HepG2 (cell line): ENCODE measurements at regions not wholly inside any gene's neighbourhood (a gene's known extent, or its start where the extent isn't known, plus 50 kb on each side); places are given as distances from the start of the nearest gene placed in this dataset.

Source experiments
- ATAC-seq: fragments of 200-7000 bp; cut with Tn5 transposase; 3 replicates; pipeline ENCODE4 v1.9.1; 2020; ENCODE audit warnings: mild to moderate bottlenecking, moderate library complexity
- BruUV-seq: library from RNA; stranded (reverse); fragments of 400-500 nt; replicated peaks from 2 replicates; lab custom pipeline; 2021; lab: Mats Ljungman, UMichigan
- CTCF ChIA-PET: fragments of 300-600 bp; formaldehyde crosslinking; extraction: SDS; loops from one replicate; lab custom pipeline; 2021; ENCODE audit warnings: low total read pairs, inconsistent platforms, low intra/inter-chr PET ratio; lab: Yijun Ruan, JAX
- POLR2A ChIA-PET: fragments of 350-600 bp; sonication (Branson Sonifier 250); formaldehyde crosslinking; loops from one replicate; lab custom pipeline; 2020; ENCODE audit warnings: antibody characterized with exemption, inconsistent platforms; lab: Yijun Ruan, JAX
- DNase-seq: peaks from one replicate; pipeline ENCODE4 v3.0.0-alpha.2; 2015; ENCODE audit warnings: low spot score
- FAIRE-seq: peaks from 3 replicates; lab custom pipeline; 2011; peaks lifted over from hg19 to GRCh38; lab: Jason Lieb, UNC
- H2AFZ ChIP-seq: one replicate; pipeline ENCODE4 v1.6.1; 2011; ENCODE audit warnings: low read length, inconsistent platforms
- H3K27ac ChIP-seq: fragments of 300-600 bp; 3 replicates; pipeline ENCODE4 v1.8.0; 2011; ENCODE audit warnings: mixed run types, mild to moderate bottlenecking, mixed read lengths, low read length, inconsistent platforms; ENCODE audit not compliant: insufficient read depth; ENCODE audit errors: extremely low read length
- H3K27me3 ChIP-seq, 2 experiments: fragments of 200-600 bp in 1 of 2; 2 replicates in 1 of 2; 3 replicates in 1 of 2; pipeline versions ENCODE4 v1.6.0 to v1.8.0; 2011; ENCODE audit warnings: low read length in 2 of 2, mild to moderate bottlenecking in 2 of 2, moderate library complexity in 2 of 2, inconsistent platforms in 1 of 2; ENCODE audit not compliant: insufficient read depth in 2 of 2, control insufficient read depth in 1 of 2
- H3K36me3 ChIP-seq, 2 experiments: fragments of 200-600 bp in 1 of 2; replicated peaks in 1 of 2; 2 replicates in 1 of 2; 3 replicates in 1 of 2; pipeline versions ENCODE4 v1.5.1 to v1.8.0; 2011; ENCODE audit warnings: low read length in 2 of 2, inconsistent platforms in 1 of 2; ENCODE audit not compliant: insufficient read depth in 2 of 2, control insufficient read depth in 1 of 2
- H3K4me1 ChIP-seq: 2 replicates; pipeline ENCODE4 v1.5.1; 2012; ENCODE audit warnings: low read length, inconsistent platforms; ENCODE audit not compliant: insufficient read depth
- H3K4me2 ChIP-seq: 2 replicates; pipeline ENCODE4 v1.6.0; 2011; ENCODE audit warnings: low read depth, low read length, inconsistent platforms
- H3K4me3 ChIP-seq, 3 experiments: fragments of 200-600 bp in 1 of 3; sonication (generic), shearing (Covaris generic) in 1 of 3; replicated peaks in 1 of 3; 2 replicates each; pipeline ENCODE4 v1.5.1; 2011 to 2016; ENCODE audit warnings: low read length in 3 of 3, inconsistent platforms in 2 of 3, low read depth in 2 of 3, mild to moderate bottlenecking in 2 of 3, control low read depth in 1 of 3, mixed read lengths in 1 of 3; ENCODE audit not compliant: insufficient read depth in 1 of 3
- H3K79me2 ChIP-seq: one replicate; pipeline ENCODE4 v1.6.1; 2011; ENCODE audit warnings: low read length, inconsistent platforms; ENCODE audit not compliant: insufficient read depth
- H3K9ac ChIP-seq: 2 replicates; pipeline ENCODE4 v1.6.0; 2011; ENCODE audit warnings: mild to moderate bottlenecking, low read depth, low read length, inconsistent platforms; ENCODE audit not compliant: insufficient read depth
- H3K9me3 ChIP-seq: 2 replicates; pipeline ENCODE4 v1.5.1; 2012; ENCODE audit warnings: mild to moderate bottlenecking, low read length
- H4K20me1 ChIP-seq: 2 replicates; pipeline ENCODE4 v1.6.0; 2011; ENCODE audit warnings: inconsistent platforms, mild to moderate bottlenecking, low read length, moderate library complexity; ENCODE audit not compliant: insufficient read depth
- EP300 ChIP-seq, 3 experiments: sonication (generic) in 1 of 3; formaldehyde crosslinking in 1 of 3; IDR thresholded peaks; 2 replicates each; pipeline versions ENCODE4 v1.5.1 to v1.6.1; 2011 to 2020; ENCODE audit warnings: low read depth in 2 of 3, low read length in 2 of 3, borderline replicate concordance in 1 of 3, improper control_type of control experiment in 1 of 3, mild to moderate bottlenecking in 1 of 3, missing genetic modification reagents in 1 of 3, moderate library complexity in 1 of 3
- NFE2 ChIP-seq: sonication (generic); formaldehyde crosslinking; IDR thresholded peaks from 2 replicates; pipeline ENCODE4 v1.4.0; 2020; ENCODE audit warnings: missing genetic modification reagents
- YEATS2 ChIP-seq: sonication (generic); formaldehyde crosslinking; IDR thresholded peaks from 2 replicates; pipeline ENCODE4 v1.4.0; 2020; ENCODE audit warnings: missing genetic modification reagents, borderline replicate concordance
- WGBS: methylation state at CpG from one replicate; pipeline ENCODE4 v1.1.6; 2017; ENCODE audit warnings: low lambda C conversion rate; 5-methylcytosine and 5-hydroxymethylcytosine counted together
- in situ Hi-C: cut with HindIII; loops from 2 replicates; pipeline ENCODE4 v1.10.0; 2017; ENCODE audit warnings: low pct_unique_long_range_greater_than_20kb; ENCODE audit not compliant: extremely low pct_ligation_motif_present
- intact Hi-C: fragments of 100-400 bp; cut with micrococcal nuclease; formaldehyde crosslinking; loops from one replicate; pipeline ENCODE4 v1.10.0; 2022; ENCODE audit not compliant: unreplicated experiment
- TF ChIP-seq, protein P1 (sequence below): IDR thresholded peaks from 2 replicates; pipeline ENCODE4 v1.6.1; 2016; ENCODE audit warnings: control low read depth

DNA sequence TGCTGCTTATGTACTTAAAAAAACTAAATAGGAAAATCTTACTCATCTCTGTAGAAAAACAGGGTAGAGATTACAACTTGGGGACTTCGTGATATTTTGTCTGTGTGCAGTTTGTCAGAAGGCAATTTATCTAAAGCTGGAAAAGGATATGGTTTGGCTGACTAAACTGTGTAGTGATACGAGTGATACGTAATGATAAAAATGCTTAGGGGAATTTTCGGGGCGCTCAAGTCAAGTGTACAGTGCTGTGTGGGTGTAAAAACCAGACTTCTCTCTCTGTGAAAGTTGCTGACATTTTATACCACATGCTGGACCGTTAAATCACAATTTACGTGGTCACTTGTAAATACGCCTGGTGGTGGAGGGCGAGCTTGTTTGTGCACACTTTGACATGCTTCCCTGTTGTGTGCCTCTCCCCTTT is 221.7 kb downstream of the KCNRG start:
- Histone ChIP-seq H4K20me1 (no peaks in the 10 kb centered on the region), H3K36me3 (no peaks in the 10 kb centered on the region), H3K27me3 (no peaks in the 10 kb centered on the region), H2AFZ (no peak overlapping the region), H3K4me2 (no peak overlapping the region), H3K4me1 (peaks cover 38% of the 10 kb centered on the region), H3K79me2 (peaks cover 41% of the 10 kb centered on the region), H3K9me3 (peaks cover 10% of the 10 kb centered on the region; the same call in 1 of the 2 replicates)
- CTCF ChIA-PET: no interaction called here
- intact Hi-C loops: no loop called here
- ATAC-seq: no peak
- FAIRE-seq: no peak
- no peak for DNase-seq
- BruUV-seq: no TSS peak
- TF ChIP-seq NFE2 (CRISPR knock-in tag): no peak
- TF ChIP-seq, protein P1, sequence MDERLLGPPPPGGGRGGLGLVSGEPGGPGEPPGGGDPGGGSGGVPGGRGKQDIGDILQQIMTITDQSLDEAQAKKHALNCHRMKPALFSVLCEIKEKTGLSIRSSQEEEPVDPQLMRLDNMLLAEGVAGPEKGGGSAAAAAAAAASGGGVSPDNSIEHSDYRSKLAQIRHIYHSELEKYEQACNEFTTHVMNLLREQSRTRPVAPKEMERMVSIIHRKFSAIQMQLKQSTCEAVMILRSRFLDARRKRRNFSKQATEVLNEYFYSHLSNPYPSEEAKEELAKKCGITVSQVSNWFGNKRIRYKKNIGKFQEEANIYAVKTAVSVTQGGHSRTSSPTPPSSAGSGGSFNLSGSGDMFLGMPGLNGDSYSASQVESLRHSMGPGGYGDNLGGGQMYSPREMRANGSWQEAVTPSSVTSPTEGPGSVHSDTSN (CRISPR knock-in tag): no peak
- TF ChIP-seq, all 625 proteins: peak for 0
- Histone ChIP-seq H3K9ac (no peak overlapping the region), H3K4me3 (no peak overlapping the region), H3K27ac (no peak overlapping the region)
- 97% methylated on average over 9 of the region's 9 CpGs for whole genome bisulfite sequencing
- in situ Hi-C loops: no loop called here
- POLR2A ChIA-PET: no interaction called here

DNA sequence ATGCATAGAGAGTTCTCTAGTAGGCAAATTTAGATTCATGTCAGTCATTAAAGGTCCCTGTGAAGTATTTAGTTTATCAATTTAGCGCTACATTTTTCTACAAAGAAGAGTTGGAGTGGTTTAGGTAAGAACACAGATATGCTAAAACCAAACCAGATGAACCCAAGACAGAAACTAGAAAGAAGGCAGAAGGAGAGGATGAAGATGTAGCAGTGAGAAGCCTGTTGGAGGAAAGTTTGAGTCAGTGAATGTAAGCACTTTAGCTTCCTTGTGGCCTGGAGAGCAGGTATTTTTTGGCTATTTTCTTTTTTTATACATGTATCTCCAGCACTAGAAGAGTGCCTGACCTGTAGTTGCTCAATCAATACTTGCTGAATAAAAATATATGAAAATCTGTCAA is 223.7 kb downstream of the KCNRG start:
- FAIRE-seq (no peak), ATAC-seq (no peak), DNase-seq (no peak)
- no peak overlapping the region for H3K9ac ChIP-seq
- H3K36me3 ChIP-seq: no peaks in the 10 kb centered on the region
- no peak overlapping the region for H3K27ac ChIP-seq
- H3K9me3 ChIP-seq: no peaks in the 10 kb centered on the region
- in situ Hi-C loops (no loop called here), intact Hi-C loops (no loop called here)
- H3K4me1 ChIP-seq: peaks cover 58% of the 10 kb centered on the region
- no peak overlapping the region for H3K4me2 ChIP-seq
- H3K4me3 ChIP-seq: no peak overlapping the region
- no TSS peak for BruUV-seq
- no peaks in the 10 kb centered on the region for H3K27me3 ChIP-seq
- H3K79me2 ChIP-seq: peaks cover 51% of the 10 kb centered on the region
- no peak overlapping the region for H2AFZ ChIP-seq
- H4K20me1 ChIP-seq: no peaks in the 10 kb centered on the region
- TF ChIP-seq YEATS2 (CRISPR knock-in tag) (no peak), EP300 (IDR thresholded peaks at IDR 0.05; ENCODE audit: low read depth in 2 of 2, low read length in 2 of 2) (no peak), EP300 (CRISPR knock-in tag; IDR thresholded peaks at IDR 0.05; ENCODE audit: borderline replicate concordance) (no peak)
- ChIA-PET POLR2A (no interaction called here), CTCF (no interaction called here)
- WGBS: 97% methylated on average over 1 of the region's 1 CpG
